Uterus (tissue), 3 donors: ENCODE measurements at regions not wholly inside any gene's neighbourhood (a gene's known extent, or its start where the extent isn't known, plus 50 kb on each side); places are given as distances from the start of the nearest gene placed in this dataset.
"Not testable (repeated sequence)": the region's sequence is repeated elsewhere in the genome, so short reads cannot be mapped to it uniquely, and the experiment has no call there.

Experiments
- DNase-seq, 2 donors: peaks; one replicate each; pipeline ENCODE4 v3.0.0-alpha.2; 2019 to 2020
- H3K27ac ChIP-seq, 2 donors: fragments of 200-600 bp; sonication (generic); 1 replicate in 1 of 2; 2 replicates in 1 of 2; pipeline ENCODE4 v1.5.1; 2016 to 2018
- H3K27me3 ChIP-seq, 2 donors: fragments of 200-600 bp; sonication (generic); one replicate each; pipeline ENCODE4 v1.5.1; 2018 to 2019; ENCODE audit warnings: control low read depth in 1 of 2
- H3K36me3 ChIP-seq, 2 donors: fragments of 200-600 bp; sonication (generic); one replicate each; pipeline ENCODE4 v1.5.1; 2019; ENCODE audit warnings: control low read depth in 1 of 2
- H3K4me1 ChIP-seq, 2 donors: fragments of 200-600 bp; sonication (generic); one replicate each; pipeline ENCODE4 v1.5.1; 2018 to 2019; ENCODE audit warnings: control low read depth in 1 of 2
- H3K4me3 ChIP-seq, 2 donors: fragments of 200-600 bp; sonication (generic); 1 replicate in 1 of 2; 2 replicates in 1 of 2; pipeline ENCODE4 v1.5.1; 2018 to 2019; ENCODE audit warnings: mild to moderate bottlenecking in 1 of 2
- H3K9me3 ChIP-seq, 2 donors: fragments of 200-600 bp; sonication (generic); one replicate each; pipeline ENCODE4 v1.5.1; 2019; ENCODE audit warnings: control low read depth in 1 of 2
- CTCF ChIP-seq, 4 experiments: fragments of 200-600 bp in 2 of 4; fragments of 450-650 bp in 2 of 4; sonication (generic) in 2 of 4; IDR thresholded peaks; one replicate each; pipeline ENCODE4 v1.5.1; 2016 to 2019; ENCODE audit warnings: antibody characterized with exemption in 4 of 4, mild to moderate bottlenecking in 2 of 4, moderate library complexity in 1 of 4
- POLR2A ChIP-seq, 2 donors: fragments of 450-650 bp; IDR thresholded peaks; one replicate each; pipeline ENCODE4 v1.6.1; 2016; ENCODE audit warnings: antibody characterized with exemption in 2 of 2, mild to moderate bottlenecking in 1 of 2, moderate library complexity in 1 of 2
- intact Hi-C: fragments of 100-400 bp; cut with DNase I; formaldehyde crosslinking; loops from one replicate; pipeline ENCODE4 v1.15.1; 2023; ENCODE audit warnings: low total_unique reads
- donor health status: DM: yes; HTN: yes; CAD: no.

GRCh38 chr14:84927096-84927827 lies 602.7 kb upstream of the FLRT2 start:
- Histone ChIP-seq H3K36me3 (no peaks in the 10 kb centered on the region), H3K4me3 (no peak overlapping the region), H3K27me3 (no peaks in the 10 kb centered on the region), H3K9me3 (no peaks in the 10 kb centered on the region), H3K4me1 (no peaks in the 10 kb centered on the region), H3K27ac (no peak overlapping the region)
- TF ChIP-seq POLR2A (IDR thresholded peaks at IDR 0.05) (no peak), CTCF (IDR thresholded peaks at IDR 0.05) (no peak)
- intact Hi-C loops = no loop called here
- DNase-seq = no peak

DNA sequence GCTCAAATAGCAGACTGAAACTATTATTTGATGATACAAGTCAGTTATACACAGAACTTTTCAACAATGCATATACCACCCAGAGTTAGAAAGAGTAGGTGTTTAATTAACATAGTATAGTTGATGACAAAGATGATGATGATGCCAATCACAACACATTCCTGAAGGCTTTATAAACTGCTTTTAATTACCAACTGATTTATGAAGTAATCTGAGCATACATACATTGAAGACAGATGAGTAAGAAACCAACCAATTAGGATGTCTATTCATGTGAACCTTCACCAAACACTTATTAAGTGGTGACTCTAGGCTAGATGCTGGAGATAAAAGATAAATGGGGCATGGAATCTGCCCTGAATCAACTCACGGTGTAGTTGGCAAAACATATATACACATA lies 600.9 kb upstream of the FLRT2 start:
- H3K27me3 ChIP-seq = no peaks in the 10 kb centered on the region
- H3K27ac ChIP-seq = no peak overlapping the region
- intact Hi-C loops = no loop called here
- no peaks in the 10 kb centered on the region for H3K9me3 ChIP-seq
- no peak for DNase-seq
- H3K36me3 ChIP-seq = no peaks in the 10 kb centered on the region
- H3K4me1 ChIP-seq = no peaks in the 10 kb centered on the region
- no peak for TF ChIP-seq POLR2A (IDR thresholded peaks at IDR 0.05)
- TF ChIP-seq CTCF (IDR thresholded peaks at IDR 0.05) = no peak
- H3K4me3 ChIP-seq = no peak overlapping the region

GRCh38 chr14:84929834-84930233 lies 600.1 kb upstream of the FLRT2 start:
- Histone ChIP-seq H3K27me3 (no peaks in the 10 kb centered on the region), H3K27ac (no peak overlapping the region), H3K36me3 (no peaks in the 10 kb centered on the region), H3K4me3 (no peak overlapping the region), H3K9me3 (no peaks in the 10 kb centered on the region), H3K4me1 (no peaks in the 10 kb centered on the region)
- no peak for DNase-seq
- no peak for TF ChIP-seq POLR2A (IDR thresholded peaks at IDR 0.05)
- TF ChIP-seq CTCF (IDR thresholded peaks at IDR 0.05) = no peak
- intact Hi-C loops = no loop called here

DNA sequence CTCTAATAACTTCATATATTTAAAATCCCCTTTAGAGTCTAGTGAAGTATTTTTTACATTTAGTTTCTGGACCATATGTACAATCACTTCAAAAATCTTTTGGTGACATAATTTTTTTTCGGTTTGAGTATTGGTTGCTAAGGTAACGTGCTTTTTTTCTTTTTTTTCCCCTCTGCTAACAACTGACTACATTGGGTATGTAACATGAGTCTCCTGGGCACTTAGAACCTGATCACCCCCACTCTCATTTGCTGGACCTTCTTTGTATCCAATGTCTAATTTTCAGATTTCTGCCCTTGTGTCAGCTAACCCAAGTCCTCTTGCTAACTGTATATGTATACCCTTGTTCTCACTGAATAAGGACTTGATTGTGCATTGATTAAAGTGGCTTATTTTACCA lies 592.9 kb upstream of the FLRT2 start:
- no peak for TF ChIP-seq CTCF (IDR thresholded peaks at IDR 0.05)
- no peak for TF ChIP-seq POLR2A (IDR thresholded peaks at IDR 0.05)
- Histone ChIP-seq H3K27ac (no peak overlapping the region), H3K27me3 (no peaks in the 10 kb centered on the region), H3K9me3 (no peaks in the 10 kb centered on the region), H3K4me1 (no peaks in the 10 kb centered on the region), H3K36me3 (no peaks in the 10 kb centered on the region), H3K4me3 (no peak overlapping the region)
- intact Hi-C loops = no loop called here
- no peak for DNase-seq

DNA sequence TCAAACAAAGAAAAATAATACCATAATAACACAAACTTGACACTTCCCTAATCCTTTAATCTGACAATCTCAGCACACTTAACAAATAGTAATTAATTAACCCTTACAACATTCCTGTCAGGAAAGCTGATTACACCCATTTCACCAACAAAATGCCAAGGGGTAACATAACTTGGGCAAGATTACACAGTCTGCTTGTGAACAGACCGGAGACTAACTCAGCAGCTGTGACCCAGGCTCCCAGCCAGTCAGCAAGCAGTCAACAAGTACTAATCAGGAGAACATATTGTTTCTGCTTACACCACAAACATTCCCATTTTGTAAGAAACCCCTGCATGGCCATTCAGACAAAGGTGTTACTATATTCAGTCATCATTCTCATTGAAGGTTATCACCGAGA lies 592.5 kb upstream of the FLRT2 start:
- Histone ChIP-seq H3K27ac (no peak overlapping the region), H3K4me3 (no peak overlapping the region), H3K36me3 (no peaks in the 10 kb centered on the region), H3K27me3 (no peaks in the 10 kb centered on the region), H3K4me1 (no peaks in the 10 kb centered on the region), H3K9me3 (no peaks in the 10 kb centered on the region)
- no peak for DNase-seq
- TF ChIP-seq POLR2A (IDR thresholded peaks at IDR 0.05) = no peak
- no peak for TF ChIP-seq CTCF (IDR thresholded peaks at IDR 0.05)
- intact Hi-C loops = no loop called here

GRCh38 chr14:84944901-84945300 lies 585.0 kb upstream of the FLRT2 start:
- H3K4me1 ChIP-seq, H3K27me3 ChIP-seq, H3K4me3 ChIP-seq, H3K9me3 ChIP-seq, H3K27ac ChIP-seq, DNase-seq, intact Hi-C loops, H3K36me3 ChIP-seq: not testable (repeated sequence)
